Sigmoid colon (tissue), 6 donors: ENCODE measurements at regions not wholly inside any gene's neighbourhood (a gene's known extent, or its start where the extent isn't known, plus 50 kb on each side); places are given as distances from the start of the nearest gene placed in this dataset.
A peak's percentile ranks its signal among the peaks of the same experiment; 100 is the strongest.

ENCODE experiments used
- DNase-seq: peaks from one replicate; pipeline ENCODE4 v3.0.0-alpha.2; 2019
- H3K27ac ChIP-seq, 4 donors: fragments of 200-600 bp; sonication (generic); one replicate each; pipeline ENCODE4 v1.5.1; 2016 to 2019; ENCODE audit warnings: mild to moderate bottlenecking in 1 of 4
- H3K27me3 ChIP-seq, 3 donors: fragments of 200-600 bp; sonication (generic); one replicate each; pipeline ENCODE4 v1.5.1; 2019; ENCODE audit warnings: mild to moderate bottlenecking in 1 of 3
- H3K36me3 ChIP-seq, 4 donors: fragments of 200-600 bp; sonication (generic); one replicate each; pipeline ENCODE4 v1.5.1; 2016 to 2019
- H3K4me1 ChIP-seq, 4 donors: fragments of 200-600 bp; sonication (generic); one replicate each; pipeline ENCODE4 v1.5.1; 2017 to 2019
- H3K4me3 ChIP-seq, 4 donors: fragments of 200-600 bp; sonication (generic); one replicate each; pipeline ENCODE4 v1.5.1; 2017 to 2019; ENCODE audit warnings: mild to moderate bottlenecking in 2 of 4, moderate library complexity in 1 of 4
- H3K9me3 ChIP-seq, 4 donors: fragments of 200-600 bp in 3 of 4; sonication (generic) in 3 of 4; one replicate each; pipeline versions ENCODE4 v1.5.1 to v1.6.1; 2013 to 2019
- CTCF ChIP-seq, 4 experiments: fragments of 450-650 bp in 3 of 4; fragments of 200-600 bp in 1 of 4; IDR thresholded peaks; one replicate each; pipeline ENCODE4 v1.5.1; 2016 to 2019; ENCODE audit warnings: antibody characterized with exemption in 4 of 4, mild to moderate bottlenecking in 3 of 4, moderate library complexity in 2 of 4
- EP300 ChIP-seq, 4 donors: sonication (generic); formaldehyde crosslinking; IDR thresholded peaks; one replicate each; pipeline ENCODE4 v1.6.1; 2017; ENCODE audit warnings: antibody characterized with exemption in 4 of 4
- POLR2A ChIP-seq, 2 donors: fragments of 450-650 bp; IDR thresholded peaks; one replicate each; pipeline ENCODE4 v1.6.1; 2016; ENCODE audit warnings: antibody characterized with exemption in 2 of 2, mild to moderate bottlenecking in 2 of 2, moderate library complexity in 2 of 2
- POLR2AphosphoS5 ChIP-seq, 4 donors: sonication (generic); formaldehyde crosslinking; IDR thresholded peaks; one replicate each; pipeline ENCODE4 v1.6.1; 2017; ENCODE audit warnings: antibody characterized with exemption in 4 of 4
- WGBS, 2 donors: extraction: QIAGEN DNeasy Blood & Tissue Kit; methylation state at CpG; one replicate each; pipeline ENCODE4 v1.1.7; 2013; 5-methylcytosine and 5-hydroxymethylcytosine counted together
- intact Hi-C: fragments of 100-400 bp; cut with DNase I; formaldehyde crosslinking; loops from one replicate; pipeline ENCODE4 v1.15.1; 2023
- donor health status: healthy with polysubstance abuse.
- donor health status: healthy.

- Histone ChIP-seq H3K27ac (peak overlapping the region in 3 of 4 donors; percentile 43 to 83 (median 79)), H3K9me3 (peaks cover 0 to 6% (median 0%) of the 10 kb centered on the region in 4 donors), H3K4me1 (peaks cover 0 to 23% (median 8%) of the 10 kb centered on the region in 4 donors), H3K4me3 (no peak overlapping the region), H3K27me3 (no peaks in the 10 kb centered on the region), H3K36me3 (no peaks in the 10 kb centered on the region)
- peak in 3 of 4 donors; percentile 12 to 38 (median 18) for TF ChIP-seq POLR2AphosphoS5 (IDR thresholded peaks at IDR 0.05)
- no peak for TF ChIP-seq EP300 (IDR thresholded peaks at IDR 0.05)
- 16 to 51% methylated on average over 2 of the region's 2 CpGs for whole genome bisulfite sequencing, 2 donors
- DNase-seq: no peak
- intact Hi-C loops: loop anchor here (5.0 to 10.0 kb wide), 2 partner anchors 71 to 162 kb away; partner anchors contain the start of gene COL5A2
These were observed 104.8 kb upstream of the WDR75 start for GRCh38 chr2:189336276-189336975.

GRCh38 chr2:189337656-189338055 lies 103.6 kb upstream of the WDR75 start:
- no peak for DNase-seq
- H3K4me3 ChIP-seq: no peak overlapping the region
- peaks cover 0 to 25% (median 8%) of the 10 kb centered on the region in 4 donors for H3K4me1 ChIP-seq
- H3K27ac ChIP-seq: peak overlapping the region; percentile 64 to 83 (median 78)
- no peaks in the 10 kb centered on the region for H3K27me3 ChIP-seq
- TF ChIP-seq POLR2AphosphoS5 (IDR thresholded peaks at IDR 0.05) (peak in 3 of 4 donors; percentile 64 to 67 (median 66)), CTCF (IDR thresholded peaks at IDR 0.05) (no peak), EP300 (IDR thresholded peaks at IDR 0.05) (peak in 3 of 4 donors; percentile 19 to 78 (median 52))
- no peaks in the 10 kb centered on the region for H3K36me3 ChIP-seq
- WGBS, 2 donors: 58 to 63% methylated on average over 1 of the region's 1 CpG
- intact Hi-C loops: loop anchor here (5.0 to 10.0 kb wide), 2 partner anchors 70 to 163 kb away; partner anchors contain the start of gene COL5A2
- H3K9me3 ChIP-seq: peaks cover 0 to 6% (median 0%) of the 10 kb centered on the region in 4 donors

- H3K27ac ChIP-seq: peak overlapping the region; percentile 64 to 83 (median 78)
- no peak for TF ChIP-seq POLR2AphosphoS5 (IDR thresholded peaks at IDR 0.05)
- TF ChIP-seq EP300 (IDR thresholded peaks at IDR 0.05): no peak
- TF ChIP-seq POLR2A (IDR thresholded peaks at IDR 0.05): no peak
- no peak for TF ChIP-seq CTCF (IDR thresholded peaks at IDR 0.05)
- no peak overlapping the region for H3K4me3 ChIP-seq
- no peaks in the 10 kb centered on the region for H3K27me3 ChIP-seq
- H3K36me3 ChIP-seq: no peaks in the 10 kb centered on the region
- H3K4me1 ChIP-seq: peaks cover 0 to 30% (median 9%) of the 10 kb centered on the region in 4 donors
- whole genome bisulfite sequencing, 2 donors: 74 to 85% methylated on average over 3 of the region's 3 CpGs
- intact Hi-C loops: loop anchor here (5.0 to 10.0 kb wide), 2 partner anchors 69 to 163 kb away; partner anchors contain the start of gene COL5A2
- no peak for DNase-seq
- H3K9me3 ChIP-seq: peaks cover 0 to 6% (median 0%) of the 10 kb centered on the region in 4 donors
These were observed 103.2 kb upstream of the WDR75 start for GRCh38 chr2:189338115-189338514.

- Histone ChIP-seq H3K27ac (peak overlapping the region in 1 of 4 donors; percentile 15), H3K27me3 (no peaks in the 10 kb centered on the region), H3K4me3 (no peak overlapping the region), H3K36me3 (no peaks in the 10 kb centered on the region), H3K9me3 (peaks cover 0 to 6% (median 0%) of the 10 kb centered on the region in 4 donors), H3K4me1 (peaks cover 0 to 44% (median 27%) of the 10 kb centered on the region in 4 donors)
- TF ChIP-seq CTCF (IDR thresholded peaks at IDR 0.05) (no peak), POLR2AphosphoS5 (IDR thresholded peaks at IDR 0.05) (no peak), EP300 (IDR thresholded peaks at IDR 0.05) (no peak), POLR2A (IDR thresholded peaks at IDR 0.05) (no peak)
- no peak for DNase-seq
- intact Hi-C loops: no loop called here
- WGBS, 2 donors: 99 to 100% methylated on average over 1 of the region's 1 CpG
These were observed 100.2 kb upstream of the WDR75 start for GRCh38 chr2:189341077-189341476.

- no peak for TF ChIP-seq EP300 (IDR thresholded peaks at IDR 0.05)
- peak in 1 of 4 donors; percentile 51 for TF ChIP-seq POLR2AphosphoS5 (IDR thresholded peaks at IDR 0.05)
- no peak overlapping the region for H3K4me3 ChIP-seq
- H3K27ac ChIP-seq: peak overlapping the region in 3 of 4 donors; percentile 31 to 67 (median 54)
- 10 to 53% methylated on average over 2 of the region's 2 CpGs for WGBS, 2 donors
- intact Hi-C loops: no loop called here
- DNase-seq: no peak
- peaks cover 0 to 42% (median 35%) of the 10 kb centered on the region in 4 donors for H3K4me1 ChIP-seq
- H3K27me3 ChIP-seq: no peaks in the 10 kb centered on the region
- H3K36me3 ChIP-seq: no peaks in the 10 kb centered on the region
- H3K9me3 ChIP-seq: peaks cover 0 to 4% (median 3%) of the 10 kb centered on the region in 4 donors
These were observed 97.2 kb upstream of the WDR75 start for GRCh38 chr2:189344043-189344442.
